Lower leg skin (tissue), 3 donors: ENCODE measurements at regions not wholly inside any gene's neighbourhood (a gene's known extent, or its start where the extent isn't known, plus 50 kb on each side); places are given as distances from the start of the nearest gene placed in this dataset.

Experiments used
- POLR2A ChIP-seq, 2 donors: fragments of 450-650 bp; IDR thresholded peaks; one replicate each; pipeline ENCODE4 v1.6.1; 2016 to 2017; ENCODE audit warnings: antibody characterized with exemption in 2 of 2, mild to moderate bottlenecking in 1 of 2, moderate library complexity in 1 of 2
- TF ChIP-seq, protein P1 (sequence below), 3 donors: fragments of 450-650 bp; IDR thresholded peaks; one replicate each; pipeline ENCODE4 v1.5.1; 2016; ENCODE audit warnings: antibody characterized with exemption in 3 of 3, mild to moderate bottlenecking in 3 of 3, moderate library complexity in 2 of 3

DNA sequence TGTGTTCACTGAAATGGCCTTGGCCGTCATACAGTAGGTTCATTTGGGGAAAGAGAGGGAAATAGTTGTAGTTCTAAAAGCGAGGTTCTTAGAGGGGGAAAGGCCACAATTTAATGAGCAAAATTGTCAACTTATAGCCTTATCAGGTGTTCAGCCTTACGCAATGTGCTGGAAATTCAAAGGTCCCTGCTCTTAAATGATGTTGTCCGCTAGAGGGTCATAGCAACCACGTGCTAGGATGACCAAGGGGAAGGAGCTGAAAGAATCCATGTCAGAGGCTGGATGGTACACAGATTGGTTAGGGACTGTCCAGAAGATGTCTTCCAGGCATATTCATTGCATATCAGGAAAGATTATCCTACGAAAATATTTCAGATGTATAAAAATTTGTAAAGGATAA, 282.3 kb upstream of the MEX3C start:
- TF ChIP-seq, protein P1, sequence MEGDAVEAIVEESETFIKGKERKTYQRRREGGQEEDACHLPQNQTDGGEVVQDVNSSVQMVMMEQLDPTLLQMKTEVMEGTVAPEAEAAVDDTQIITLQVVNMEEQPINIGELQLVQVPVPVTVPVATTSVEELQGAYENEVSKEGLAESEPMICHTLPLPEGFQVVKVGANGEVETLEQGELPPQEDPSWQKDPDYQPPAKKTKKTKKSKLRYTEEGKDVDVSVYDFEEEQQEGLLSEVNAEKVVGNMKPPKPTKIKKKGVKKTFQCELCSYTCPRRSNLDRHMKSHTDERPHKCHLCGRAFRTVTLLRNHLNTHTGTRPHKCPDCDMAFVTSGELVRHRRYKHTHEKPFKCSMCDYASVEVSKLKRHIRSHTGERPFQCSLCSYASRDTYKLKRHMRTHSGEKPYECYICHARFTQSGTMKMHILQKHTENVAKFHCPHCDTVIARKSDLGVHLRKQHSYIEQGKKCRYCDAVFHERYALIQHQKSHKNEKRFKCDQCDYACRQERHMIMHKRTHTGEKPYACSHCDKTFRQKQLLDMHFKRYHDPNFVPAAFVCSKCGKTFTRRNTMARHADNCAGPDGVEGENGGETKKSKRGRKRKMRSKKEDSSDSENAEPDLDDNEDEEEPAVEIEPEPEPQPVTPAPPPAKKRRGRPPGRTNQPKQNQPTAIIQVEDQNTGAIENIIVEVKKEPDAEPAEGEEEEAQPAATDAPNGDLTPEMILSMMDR (IDR thresholded peaks at IDR 0.05), result no peak
- TF ChIP-seq POLR2A (IDR thresholded peaks at IDR 0.05), result no peak
